NCI-H1694 treated with DMSO at 0.1 percent for 48 hours (cell line): ENCODE measurements at regions not wholly inside any gene's neighbourhood (a gene's known extent, or its start where the extent isn't known, plus 50 kb on each side); places are given as distances from the start of the nearest gene placed in this dataset.
A peak's percentile ranks its signal among the peaks of the same experiment; 100 is the strongest.
"Not testable (repeated sequence)": the region's sequence is repeated elsewhere in the genome, so short reads cannot be mapped to it uniquely, and the experiment has no call there.

Experiments used
- DNase-seq: peaks from one replicate; lab custom pipeline; 2025; lab: John Stamatoyannopoulos, UW

- no peak for DNase-seq
Measured at GRCh38 chr17:53633856-53634255, 188.9 kb upstream of the KIF2B start.

- DNase-seq: no peak
Measured at GRCh38 chr17:53631486-53631885, 191.2 kb upstream of the KIF2B start.

- DNase-seq: no peak
Measured at GRCh38 chr17:53630638-53631037, 192.1 kb upstream of the KIF2B start.

GRCh38 chr17:53630115-53630514 is 192.6 kb upstream of the KIF2B start:
- DNase-seq: no peak

- DNase-seq: no peak
Measured at GRCh38 chr17:53629188-53629587, 193.5 kb upstream of the KIF2B start.

- DNase-seq: no peak
Measured at GRCh38 chr17:53628011-53628410, 194.7 kb upstream of the KIF2B start.

- no peak for DNase-seq
Measured at GRCh38 chr17:53627511-53627910, 195.2 kb upstream of the KIF2B start.

- DNase-seq: no peak
Measured at GRCh38 chr17:53626286-53626685, 196.4 kb upstream of the KIF2B start.

GRCh38 chr17:53619025-53619424 is 203.7 kb upstream of the KIF2B start:
- no peak for DNase-seq

GRCh38 chr17:53608208-53608607 is 214.5 kb upstream of the KIF2B start:
- DNase-seq: not testable (repeated sequence)

GRCh38 chr17:53607475-53607874 is 215.3 kb upstream of the KIF2B start:
- no peak for DNase-seq

GRCh38 chr17:53588317-53588716 is 234.4 kb upstream of the KIF2B start:
- no peak for DNase-seq

- DNase-seq: no peak
Measured at GRCh38 chr17:53574038-53574437, 248.7 kb upstream of the KIF2B start.

- no peak for DNase-seq
Measured at GRCh38 chr17:53571342-53571741, 251.4 kb upstream of the KIF2B start.

- DNase-seq: no peak
Measured at GRCh38 chr17:53570731-53571130, 252.0 kb upstream of the KIF2B start.

GRCh38 chr17:53560953-53561352 is 261.8 kb upstream of the KIF2B start:
- no peak for DNase-seq

GRCh38 chr17:53548252-53548651 is 274.5 kb upstream of the KIF2B start:
- DNase-seq: no peak

- DNase-seq: no peak
Measured at GRCh38 chr17:53543472-53543871, 279.3 kb upstream of the KIF2B start.

- no peak for DNase-seq
Measured at GRCh38 chr17:53538129-53538617, 284.6 kb upstream of the KIF2B start.

GRCh38 chr17:53527473-53527872 is 295.3 kb upstream of the KIF2B start:
- no peak for DNase-seq

GRCh38 chr17:53525590-53525989 is 297.1 kb upstream of the KIF2B start:
- DNase-seq: no peak

GRCh38 chr17:53516636-53517035 is 306.1 kb upstream of the KIF2B start:
- DNase-seq: peak; percentile 7

GRCh38 chr17:53499277-53499676 is 323.4 kb upstream of the KIF2B start:
- DNase-seq: no peak

GRCh38 chr17:53496356-53496755 is 326.4 kb upstream of the KIF2B start:
- DNase-seq: no peak

GRCh38 chr17:53492532-53492931 is 330.2 kb upstream of the KIF2B start:
- no peak for DNase-seq
